Naive thymus-derived CD4-positive, alpha-beta T cell (primary cell): ENCODE measurements at regions not wholly inside any gene's neighbourhood (a gene's known extent, or its start where the extent isn't known, plus 50 kb on each side); places are given as distances from the start of the nearest gene placed in this dataset.

Source experiments
- ATAC-seq: fragments of 150-1000 bp; cut with Tn5 transposase; 2 replicates; pipeline ENCODE4 v1.10.0; 2021; ENCODE audit warnings: mild to moderate bottlenecking, moderate library complexity
- CTCF ChIA-PET: fragments of 350-600 bp; sonication (Branson Sonifier 250); formaldehyde crosslinking; loops from one replicate; lab custom pipeline; 2021; ENCODE audit warnings: antibody characterized with exemption; lab: Charles Lee
- POLR2A ChIA-PET: fragments of 350-600 bp; sonication (Branson Sonifier 250); formaldehyde crosslinking; loops from one replicate; lab custom pipeline; 2021; ENCODE audit warnings: antibody characterized with exemption, inconsistent platforms; lab: Charles Lee
- DNase-seq, 9 donors: peaks; one replicate each; pipeline versions ENCODE4 v3.0.0 to v3.0.0-alpha.2; 2020 to 2022; ENCODE audit warnings: mixed read lengths in 1 of 9
- H3K27ac ChIP-seq: one replicate; pipeline ENCODE4 v1.7.0; 2013; ENCODE audit warnings: mild to moderate bottlenecking, low read depth, low read length, moderate library complexity
- H3K27me3 ChIP-seq, 2 donors: one replicate each; pipeline ENCODE4 v1.7.0; 2013; ENCODE audit warnings: low read length in 2 of 2, mild to moderate bottlenecking in 2 of 2, moderate library complexity in 2 of 2; ENCODE audit not compliant: control insufficient read depth in 2 of 2, insufficient read depth in 2 of 2
- H3K36me3 ChIP-seq, 3 experiments: 1 replicate in 2 of 3; 2 replicates in 1 of 3; pipeline ENCODE4 v1.7.0; 2013; ENCODE audit warnings: low read length in 3 of 3, mild to moderate bottlenecking in 3 of 3, moderate library complexity in 1 of 3; ENCODE audit not compliant: insufficient read depth in 3 of 3, control insufficient read depth in 2 of 3
- H3K4me1 ChIP-seq, 2 donors: one replicate each; pipeline ENCODE4 v1.7.0; 2013; ENCODE audit warnings: low read length in 2 of 2, mild to moderate bottlenecking in 2 of 2, moderate library complexity in 1 of 2; ENCODE audit not compliant: control insufficient read depth in 2 of 2, insufficient read depth in 2 of 2
- H3K4me3 ChIP-seq: 2 replicates; pipeline ENCODE4 v1.7.0; 2013; ENCODE audit warnings: mild to moderate bottlenecking, low read length
- H3K9me3 ChIP-seq, 3 experiments: 1 replicate in 2 of 3; 2 replicates in 1 of 3; pipeline ENCODE4 v1.7.0; 2013; ENCODE audit warnings: low read length in 3 of 3; ENCODE audit not compliant: control insufficient read depth in 2 of 3
- H3K27ac Mint-ChIP-seq, 9 donors: one replicate each; pipeline ENCODE4 v1.8.0; 2020 to 2022; ENCODE audit warnings: mixed read lengths in 9 of 9, mild to moderate bottlenecking in 8 of 9, moderate library complexity in 5 of 9, inconsistent platforms in 2 of 9
- H3K27me3 Mint-ChIP-seq, 5 donors: one replicate each; pipeline ENCODE4 v1.8.0; 2021 to 2022; ENCODE audit warnings: mixed read lengths in 5 of 5, mild to moderate bottlenecking in 1 of 5
- H3K36me3 Mint-ChIP-seq, 5 donors: one replicate each; pipeline ENCODE4 v1.8.0; 2020 to 2022; ENCODE audit warnings: mixed read lengths in 5 of 5, mild to moderate bottlenecking in 3 of 5, inconsistent platforms in 1 of 5
- H3K4me1 Mint-ChIP-seq, 7 donors: one replicate each; pipeline ENCODE4 v1.8.0; 2020 to 2022; ENCODE audit warnings: mixed read lengths in 7 of 7, mild to moderate bottlenecking in 3 of 7, inconsistent platforms in 1 of 7
- H3K4me3 Mint-ChIP-seq, 10 donors: one replicate each; pipeline ENCODE4 v1.8.0; 2020 to 2022; ENCODE audit warnings: mild to moderate bottlenecking in 10 of 10, mixed read lengths in 10 of 10, moderate library complexity in 6 of 10, inconsistent platforms in 2 of 10
- H3K9me3 Mint-ChIP-seq, 11 donors: one replicate each; pipeline ENCODE4 v1.8.0; 2020 to 2022; ENCODE audit warnings: mixed read lengths in 11 of 11, mild to moderate bottlenecking in 4 of 11, inconsistent platforms in 1 of 11, moderate library complexity in 1 of 11
- intact Hi-C, 2 donors: fragments of 100-400 bp; cut with micrococcal nuclease; formaldehyde crosslinking; loops; one replicate each; pipeline ENCODE4 v1.15.1; 2023

- no peak for ATAC-seq
- no peaks in the 10 kb centered on the region for H3K36me3 Mint-ChIP-seq
- H3K4me3 ChIP-seq = no peak overlapping the region
- CTCF ChIA-PET = no interaction called here
- H3K36me3 ChIP-seq = no peaks in the 10 kb centered on the region
- H3K27ac ChIP-seq = no peak overlapping the region
- H3K4me1 ChIP-seq = no peaks in the 10 kb centered on the region
- no peaks in the 10 kb centered on the region for H3K4me1 Mint-ChIP-seq
- intact Hi-C loops = no loop called here
- H3K9me3 Mint-ChIP-seq = peaks cover 2 to 33% (median 9%) of the 10 kb centered on the region in 11 donors
- no peak overlapping the region for H3K27ac Mint-ChIP-seq
- H3K4me3 Mint-ChIP-seq = no peak overlapping the region
- no peaks in the 10 kb centered on the region for H3K27me3 ChIP-seq
- no peak for DNase-seq
- POLR2A ChIA-PET = no interaction called here
- H3K9me3 ChIP-seq = no peaks in the 10 kb centered on the region
- no peaks in the 10 kb centered on the region for H3K27me3 Mint-ChIP-seq
Observed at GRCh38 chr19:28537896-28538295, 675.1 kb downstream of the UQCRFS1 start.

- no peaks in the 10 kb centered on the region for H3K27me3 ChIP-seq
- CTCF ChIA-PET = no interaction called here
- POLR2A ChIA-PET = no interaction called here
- no peaks in the 10 kb centered on the region for H3K4me1 ChIP-seq
- DNase-seq = no peak
- H3K36me3 Mint-ChIP-seq = no peaks in the 10 kb centered on the region
- no peaks in the 10 kb centered on the region for H3K4me1 Mint-ChIP-seq
- H3K27ac Mint-ChIP-seq = no peak overlapping the region
- H3K4me3 ChIP-seq = no peak overlapping the region
- ATAC-seq = no peak
- no peaks in the 10 kb centered on the region for H3K36me3 ChIP-seq
- no peak overlapping the region for H3K27ac ChIP-seq
- H3K9me3 Mint-ChIP-seq = peaks cover 2 to 38% (median 9%) of the 10 kb centered on the region in 11 donors
- intact Hi-C loops = no loop called here
- no peaks in the 10 kb centered on the region for H3K9me3 ChIP-seq
- H3K27me3 Mint-ChIP-seq = no peaks in the 10 kb centered on the region
- H3K4me3 Mint-ChIP-seq = no peak overlapping the region
Observed at GRCh38 chr19:28537079-28537478, 675.9 kb downstream of the UQCRFS1 start.

GRCh38 chr19:28535352-28535775 is 677.6 kb downstream of the UQCRFS1 start:
- H3K9me3 Mint-ChIP-seq = peaks cover 4 to 45% (median 9%) of the 10 kb centered on the region in 11 donors
- no peaks in the 10 kb centered on the region for H3K27me3 Mint-ChIP-seq
- no peak overlapping the region for H3K4me3 Mint-ChIP-seq
- ChIA-PET CTCF (no interaction called here), POLR2A (no interaction called here)
- H3K4me1 Mint-ChIP-seq = no peaks in the 10 kb centered on the region
- no peak overlapping the region for H3K27ac Mint-ChIP-seq
- Histone ChIP-seq H3K4me1 (no peaks in the 10 kb centered on the region), H3K36me3 (no peaks in the 10 kb centered on the region), H3K27ac (no peak overlapping the region), H3K27me3 (no peaks in the 10 kb centered on the region), H3K9me3 (no peaks in the 10 kb centered on the region), H3K4me3 (no peak overlapping the region)
- intact Hi-C loops = no loop called here
- ATAC-seq = no peak
- no peaks in the 10 kb centered on the region for H3K36me3 Mint-ChIP-seq
- DNase-seq = no peak

GRCh38 chr19:28534766-28535351 is 678.1 kb downstream of the UQCRFS1 start:
- Histone ChIP-seq H3K36me3 (no peaks in the 10 kb centered on the region), H3K4me3 (no peak overlapping the region), H3K9me3 (no peaks in the 10 kb centered on the region), H3K27ac (no peak overlapping the region), H3K27me3 (no peaks in the 10 kb centered on the region), H3K4me1 (no peaks in the 10 kb centered on the region)
- POLR2A ChIA-PET = no interaction called here
- Mint-ChIP-seq H3K27ac (no peak overlapping the region), H3K9me3 (peaks cover 4 to 50% (median 9%) of the 10 kb centered on the region in 11 donors), H3K27me3 (no peaks in the 10 kb centered on the region), H3K36me3 (no peaks in the 10 kb centered on the region), H3K4me3 (no peak overlapping the region), H3K4me1 (no peaks in the 10 kb centered on the region)
- intact Hi-C loops = no loop called here
- no peak for ATAC-seq
- no peak for DNase-seq
- CTCF ChIA-PET = no interaction called here

- Histone ChIP-seq H3K36me3 (no peaks in the 10 kb centered on the region), H3K4me1 (no peaks in the 10 kb centered on the region), H3K4me3 (no peak overlapping the region), H3K9me3 (no peaks in the 10 kb centered on the region), H3K27me3 (no peaks in the 10 kb centered on the region), H3K27ac (no peak overlapping the region)
- ChIA-PET POLR2A (no interaction called here), CTCF (no interaction called here)
- Mint-ChIP-seq H3K4me1 (no peaks in the 10 kb centered on the region), H3K27ac (no peak overlapping the region), H3K27me3 (no peaks in the 10 kb centered on the region), H3K9me3 (peaks cover 3 to 51% (median 9%) of the 10 kb centered on the region in 11 donors), H3K36me3 (no peaks in the 10 kb centered on the region), H3K4me3 (no peak overlapping the region)
- ATAC-seq (no peak), DNase-seq (no peak)
- intact Hi-C loops = no loop called here
Observed at GRCh38 chr19:28532765-28533341, 680.1 kb downstream of the UQCRFS1 start.

- Mint-ChIP-seq H3K27ac (no peak overlapping the region), H3K9me3 (peaks cover 0 to 45% (median 9%) of the 10 kb centered on the region in 11 donors), H3K36me3 (no peaks in the 10 kb centered on the region), H3K4me1 (no peaks in the 10 kb centered on the region), H3K4me3 (no peak overlapping the region), H3K27me3 (no peaks in the 10 kb centered on the region)
- CTCF ChIA-PET = no interaction called here
- H3K27me3 ChIP-seq = no peaks in the 10 kb centered on the region
- no peaks in the 10 kb centered on the region for H3K36me3 ChIP-seq
- H3K9me3 ChIP-seq = no peaks in the 10 kb centered on the region
- no peak overlapping the region for H3K27ac ChIP-seq
- intact Hi-C loops = no loop called here
- H3K4me3 ChIP-seq = no peak overlapping the region
- DNase-seq = no peak
- POLR2A ChIA-PET = no interaction called here
- H3K4me1 ChIP-seq = no peaks in the 10 kb centered on the region
- no peak for ATAC-seq
Observed at GRCh38 chr19:28531979-28532378, 681.0 kb downstream of the UQCRFS1 start.

GRCh38 chr19:28530406-28531035 is 682.4 kb downstream of the UQCRFS1 start:
- ATAC-seq = no peak
- Histone ChIP-seq H3K27ac (no peak overlapping the region), H3K27me3 (no peaks in the 10 kb centered on the region), H3K4me1 (no peaks in the 10 kb centered on the region), H3K4me3 (no peak overlapping the region), H3K36me3 (no peaks in the 10 kb centered on the region), H3K9me3 (no peaks in the 10 kb centered on the region)
- H3K4me1 Mint-ChIP-seq = no peaks in the 10 kb centered on the region
- no peaks in the 10 kb centered on the region for H3K27me3 Mint-ChIP-seq
- DNase-seq = no peak
- H3K36me3 Mint-ChIP-seq = no peaks in the 10 kb centered on the region
- H3K4me3 Mint-ChIP-seq = no peak overlapping the region
- H3K27ac Mint-ChIP-seq = no peak overlapping the region
- ChIA-PET POLR2A (no interaction called here), CTCF (no interaction called here)
- intact Hi-C loops = no loop called here
- H3K9me3 Mint-ChIP-seq = peaks cover 0 to 34% (median 5%) of the 10 kb centered on the region in 11 donors
